GM12891 (cell line): ENCODE measurements at regions not wholly inside any gene's neighbourhood (a gene's known extent, or its start where the extent isn't known, plus 50 kb on each side); places are given as distances from the start of the nearest gene placed in this dataset.
"Not testable (repeated sequence)": the region's sequence is repeated elsewhere in the genome, so short reads cannot be mapped to it uniquely, and the experiment has no call there.

ENCODE experiments used
- PAX5 ChIP-seq: IDR thresholded peaks from 2 replicates; pipeline ENCODE4 v1.6.1; 2011; ENCODE audit warnings: low read length, moderate library complexity, mild to moderate bottlenecking; ENCODE audit not compliant: insufficient read depth, severe bottlenecking
- POLR2A ChIP-seq: IDR thresholded peaks from 2 replicates; pipeline ENCODE4 v1.6.1; 2011; ENCODE audit warnings: low read depth, low read length, control low read depth
- POLR2AphosphoS5 ChIP-seq: IDR thresholded peaks from 2 replicates; pipeline ENCODE4 v1.6.1; 2011; ENCODE audit warnings: low read depth, low read length, control low read depth
- POU2F2 ChIP-seq: IDR thresholded peaks from 2 replicates; pipeline ENCODE4 v1.6.1; 2011; ENCODE audit warnings: low read depth, mild to moderate bottlenecking, control low read depth, low read length, moderate library complexity
- SPI1 ChIP-seq: IDR thresholded peaks from 2 replicates; pipeline ENCODE4 v1.6.1; 2011; ENCODE audit warnings: low read depth, low read length, control low read depth
- TAF1 ChIP-seq: IDR thresholded peaks from 2 replicates; pipeline ENCODE4 v1.6.1; 2011; ENCODE audit warnings: low read depth, low read length, control low read depth

DNA sequence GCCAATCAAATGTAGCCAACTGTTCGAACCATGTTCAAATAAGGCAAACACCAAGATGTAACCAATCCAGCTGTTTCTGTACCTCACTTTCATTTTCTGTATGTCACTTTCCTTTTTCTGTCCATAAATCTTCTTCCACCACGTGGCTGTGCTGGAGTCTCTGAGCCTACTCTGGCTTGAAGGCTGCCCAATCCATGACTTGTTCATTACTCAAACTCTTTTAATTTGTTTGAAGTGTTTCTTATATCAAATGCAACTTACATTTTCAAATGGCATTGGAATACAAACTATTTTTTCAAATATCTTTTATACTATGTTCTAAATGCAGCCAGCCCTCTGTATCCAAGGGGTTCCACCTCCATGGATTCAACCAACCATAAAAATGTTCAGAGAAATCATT, 245.6 kb upstream of the RFC3 start:
- TF ChIP-seq POLR2AphosphoS5, SPI1, POLR2A, TAF1, POU2F2, PAX5: not testable (repeated sequence)
